GM21367 (cell line): ENCODE measurements at regions not wholly inside any gene's neighbourhood (a gene's known extent, or its start where the extent isn't known, plus 50 kb on each side); places are given as distances from the start of the nearest gene placed in this dataset.
"Not testable (repeated sequence)": the region's sequence is repeated elsewhere in the genome, so short reads cannot be mapped to it uniquely, and the experiment has no call there.

ENCODE experiments used
- ATAC-seq: cut with Tn5 transposase; IDR thresholded peaks from one replicate; pipeline ENCODE4 v1.9.1; 2021; ENCODE audit not compliant: unreplicated experiment

GRCh38 chrX:130467936-130468335, 66.1 kb downstream of the RBMX2 start:
- ATAC-seq, result no peak

GRCh38 chrX:130468395-130468923, 66.7 kb downstream of the RBMX2 start:
- no peak for ATAC-seq

DNA sequence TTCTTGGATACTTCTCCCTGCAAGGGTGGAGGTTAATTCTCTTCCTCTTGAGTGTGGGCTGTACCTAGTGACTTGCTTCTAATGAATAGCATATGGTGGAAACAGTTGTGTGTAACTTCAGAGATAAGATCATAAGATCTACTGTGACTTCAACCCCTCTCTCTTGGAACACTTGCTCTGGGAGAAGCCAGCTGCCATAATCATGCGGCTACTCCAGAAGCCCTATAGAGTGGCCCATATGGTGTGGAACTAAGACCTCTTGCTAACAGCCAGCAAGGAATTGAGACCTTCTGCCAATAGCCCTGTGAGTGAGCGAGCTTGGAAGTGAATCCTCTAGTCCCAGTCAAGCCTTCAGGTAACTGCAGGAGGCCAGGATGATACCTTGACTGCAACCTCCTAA, 81.1 kb downstream of the RBMX2 start:
- ATAC-seq, result no peak

- no peak for ATAC-seq
Observed at GRCh38 chrX:130485870-130486269, 84.1 kb downstream of the RBMX2 start.

DNA sequence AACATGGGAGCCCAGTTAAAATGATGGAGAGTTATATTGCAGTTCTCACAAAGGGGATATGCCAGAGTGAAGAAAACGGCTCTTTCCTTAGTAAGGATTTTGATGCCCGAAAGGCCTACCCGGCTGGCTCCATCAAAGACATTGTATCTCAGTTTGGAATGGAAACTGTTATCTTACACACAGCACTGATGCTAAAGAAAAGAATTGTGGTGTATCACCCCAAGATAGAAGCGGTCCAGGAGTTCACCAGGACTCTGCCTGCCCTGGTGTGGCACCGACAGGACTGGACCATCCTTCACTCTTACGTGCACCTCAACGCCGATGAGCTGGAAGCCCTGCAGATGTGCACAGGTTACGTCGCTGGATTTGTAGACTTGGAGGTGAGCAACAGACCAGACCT, 93.7 kb downstream of the RBMX2 start:
- not testable (repeated sequence) for ATAC-seq

GRCh38 chrX:130497531-130497930, 95.7 kb downstream of the RBMX2 start:
- no peak for ATAC-seq

- no peak for ATAC-seq
Observed at GRCh38 chrX:130498653-130499274, 97.0 kb downstream of the RBMX2 start.

- no peak for ATAC-seq
Observed at GRCh38 chrX:130502016-130502570, 100.3 kb downstream of the RBMX2 start.

GRCh38 chrX:130504019-130504418, 102.2 kb downstream of the RBMX2 start:
- no peak for ATAC-seq

- no peak for ATAC-seq
Observed at GRCh38 chrX:130507015-130507414, 105.2 kb downstream of the RBMX2 start.

- ATAC-seq, result not testable (repeated sequence)
Observed at GRCh38 chrX:130512534-130512933, 110.7 kb downstream of the RBMX2 start.

DNA sequence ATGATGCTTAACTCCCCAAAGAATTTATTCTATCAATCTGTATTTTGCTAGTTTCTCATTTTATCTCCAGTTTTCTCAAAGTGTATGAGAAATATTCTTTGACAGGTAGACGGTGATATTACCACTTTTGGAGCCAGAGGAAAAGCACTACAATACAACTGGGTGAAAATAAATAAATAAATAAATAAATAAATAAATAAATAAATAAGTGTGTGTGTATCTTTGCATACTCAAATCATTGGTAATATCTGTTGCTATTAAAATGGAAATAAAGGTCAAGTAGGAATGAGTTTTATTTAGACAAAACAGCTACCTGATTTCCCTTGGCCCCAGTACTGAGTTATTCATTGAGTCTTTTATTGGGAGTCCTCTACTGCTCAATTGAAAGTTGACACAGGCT, 114.3 kb downstream of the RBMX2 start:
- no peak for ATAC-seq

GRCh38 chrX:130523460-130524394, 121.9 kb downstream of the RBMX2 start:
- ATAC-seq, result no peak

DNA sequence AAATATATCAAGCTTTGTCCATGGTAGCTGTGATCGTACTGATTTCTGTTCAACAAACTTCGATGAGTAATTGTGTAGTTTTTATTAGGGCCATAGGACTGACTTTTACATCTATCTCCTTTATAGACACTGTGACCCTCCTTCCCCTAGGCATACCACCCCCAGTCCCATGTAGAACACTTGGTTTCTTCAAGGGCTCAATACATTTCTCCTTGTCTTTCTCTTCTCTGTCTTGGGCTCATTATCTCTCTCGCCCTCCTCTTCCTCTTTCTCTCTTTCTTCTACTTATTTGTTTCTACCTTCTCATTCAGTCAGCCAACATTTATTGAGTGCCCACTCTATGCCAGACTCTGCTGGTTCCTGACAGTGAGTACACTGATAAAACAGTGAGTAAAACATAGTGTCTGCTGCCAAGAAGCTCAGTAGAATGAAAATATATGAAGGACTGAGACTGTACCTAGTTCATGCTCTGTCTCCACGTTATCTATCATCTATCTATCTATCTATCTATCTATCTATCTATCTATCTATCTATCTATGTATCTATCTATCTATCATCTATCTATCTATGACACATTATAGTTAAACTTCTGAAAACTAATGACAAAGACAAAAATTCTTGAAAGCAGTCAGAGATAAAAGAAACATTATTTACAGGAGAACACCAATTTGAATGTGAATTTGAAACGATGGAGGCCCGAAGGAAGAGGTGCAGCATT, 122.8 kb downstream of the RBMX2 start:
- no peak for ATAC-seq

DNA sequence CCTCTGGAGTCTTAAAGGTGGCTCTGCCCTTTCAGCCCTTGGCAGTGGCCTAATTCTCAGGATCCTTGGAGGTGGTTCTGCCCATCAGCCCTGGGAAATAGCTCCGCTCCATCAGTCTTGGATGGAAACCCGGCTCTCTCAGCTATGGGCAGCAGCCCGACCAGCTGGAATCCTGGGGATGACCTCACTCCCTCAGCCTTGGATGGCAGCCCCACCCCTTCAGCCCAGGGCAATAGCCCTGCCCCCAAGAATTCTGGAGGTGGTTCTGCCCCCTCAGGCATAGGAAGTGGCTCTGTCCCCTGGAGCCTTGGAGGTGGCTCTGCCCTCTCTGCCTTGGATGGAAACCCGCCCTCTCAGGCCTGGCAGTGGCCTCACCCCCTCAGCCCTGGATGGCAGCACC, 127.7 kb downstream of the RBMX2 start:
- ATAC-seq, result no peak

GRCh38 chrX:130531066-130531465, 129.3 kb downstream of the RBMX2 start:
- no peak for ATAC-seq

DNA sequence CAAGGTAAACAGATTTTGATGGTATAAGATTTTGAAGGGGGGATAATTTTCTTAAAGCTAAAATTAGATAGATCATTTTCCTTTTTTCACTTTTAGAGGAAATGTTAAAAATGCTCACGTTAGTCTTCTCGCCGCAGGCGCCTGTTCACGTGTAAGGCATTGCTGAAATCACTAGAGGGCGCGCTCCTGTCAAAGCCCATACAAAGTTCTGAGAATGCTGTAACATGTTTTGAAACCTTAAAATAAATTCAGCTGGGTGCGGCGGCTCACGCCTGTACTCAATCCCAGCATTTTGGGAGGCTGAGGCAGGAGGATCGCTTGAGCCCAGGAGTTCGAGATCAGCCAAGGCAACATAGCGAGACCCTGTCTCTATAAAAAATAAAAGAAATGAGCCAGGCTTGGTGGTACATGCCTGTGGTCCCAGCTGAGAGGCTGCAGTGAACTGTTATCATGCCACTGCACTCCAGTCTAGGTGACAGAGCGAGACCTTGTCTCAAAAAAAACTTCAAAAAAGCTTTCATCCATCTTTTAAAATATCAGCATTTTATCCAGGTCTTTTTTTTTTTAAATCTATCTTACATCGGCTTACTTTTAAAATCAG, 138.0 kb downstream of the RBMX2 start:
- no peak for ATAC-seq

DNA sequence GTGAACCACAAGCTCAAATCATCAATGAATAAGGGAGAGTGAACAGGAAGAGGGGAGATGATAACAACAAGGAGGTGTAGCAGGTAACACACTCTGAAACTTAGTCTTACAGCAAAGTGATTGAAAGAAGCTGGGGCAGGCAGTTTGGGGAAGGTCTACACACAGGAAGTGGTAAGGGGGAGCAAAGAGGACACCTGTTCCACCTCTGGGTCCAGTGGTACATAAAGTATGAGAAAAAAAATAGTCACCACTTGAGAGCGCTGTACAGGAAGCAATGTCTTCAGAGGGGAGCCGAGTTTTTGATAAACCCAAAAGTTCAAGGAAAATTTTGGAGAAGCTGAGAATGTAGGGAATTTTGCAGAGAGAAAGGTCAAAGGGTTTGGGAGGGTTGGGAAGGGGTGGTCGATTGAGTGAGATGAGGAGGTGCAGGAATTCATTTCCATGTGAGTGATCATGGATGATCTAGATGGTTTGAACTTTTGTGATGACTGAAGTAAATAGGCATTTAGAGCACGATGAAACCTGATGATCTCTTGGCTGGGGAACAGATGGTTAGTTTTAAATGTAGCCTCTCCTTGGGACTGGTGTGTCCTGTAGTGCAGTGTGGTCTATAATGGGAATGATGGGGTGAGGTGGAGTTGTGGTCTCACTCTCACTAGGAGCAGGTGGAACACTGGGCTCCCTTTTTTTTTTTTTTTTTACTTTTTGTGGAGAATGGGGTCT, 142.0 kb downstream of the RBMX2 start:
- no peak for ATAC-seq

DNA sequence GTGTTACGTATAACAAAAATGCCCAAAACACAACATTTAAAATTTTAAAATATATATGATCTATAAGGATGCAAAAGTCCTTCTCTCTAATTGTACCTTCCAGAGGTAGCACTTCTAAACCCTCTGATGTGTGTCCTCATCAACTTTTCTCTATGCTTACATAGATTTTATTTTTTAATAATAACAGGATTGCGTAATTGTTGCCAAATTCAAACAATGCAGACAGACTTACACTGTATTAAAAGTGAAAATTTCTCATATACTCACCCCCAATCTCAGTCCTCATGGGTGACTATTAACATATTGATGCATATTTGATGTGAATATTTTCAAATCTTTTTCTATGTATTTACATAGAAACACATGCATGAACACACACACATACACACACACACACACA, 144.0 kb downstream of the RBMX2 start:
- ATAC-seq, result no peak

DNA sequence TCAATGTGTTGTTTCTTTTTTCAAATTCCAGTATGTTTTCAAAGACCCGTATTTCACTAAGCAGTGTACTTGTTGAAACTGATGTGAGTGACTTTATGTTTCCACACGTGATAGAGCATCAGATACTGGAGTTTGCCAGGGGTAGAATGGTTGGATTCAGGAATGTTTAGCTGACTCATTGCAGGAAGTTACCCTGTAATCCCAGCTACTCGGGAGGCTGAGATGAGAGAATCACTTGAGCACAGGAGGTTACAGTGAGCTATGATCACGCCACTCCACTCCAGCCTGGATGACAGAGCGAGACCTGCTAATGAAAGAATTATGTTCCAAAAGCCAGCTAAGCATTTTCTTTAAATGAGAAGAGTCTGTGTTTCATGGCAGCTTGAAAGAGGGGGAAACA, 147.6 kb downstream of the RBMX2 start:
- ATAC-seq, result not testable (repeated sequence)
